A549 (cell line): ENCODE measurements at regions not wholly inside any gene's neighbourhood (a gene's known extent, or its start where the extent isn't known, plus 50 kb on each side); places are given as distances from the start of the nearest gene placed in this dataset.

Source experiments
- EHMT2 ChIP-seq: fragments of 200-600 bp; sonication (generic); IDR thresholded peaks from 2 replicates; pipeline ENCODE4 v1.6.1; 2016; ENCODE audit warnings: antibody characterized with exemption, low read depth, mild to moderate bottlenecking, moderate library complexity
- EP300 ChIP-seq, 2 experiments: fragments of >200 bp; sonication (Bioruptor Twin); formaldehyde crosslinking; IDR thresholded peaks; 2 replicates in 1 of 2; 3 replicates in 1 of 2; pipeline ENCODE4 v1.6.1; 2016 to 2017
- HEYL ChIP-seq: fragments of 250-450 bp; sonication (Bioruptor Pico); IDR thresholded peaks from 2 replicates; pipeline ENCODE4 v1.8.0; 2021; ENCODE audit warnings: mild to moderate bottlenecking, moderate library complexity
- MAFK ChIP-seq: fragments of 450-650 bp; IDR thresholded peaks from 2 replicates; pipeline ENCODE4 v1.6.1; 2014; ENCODE audit not compliant: partially characterized antibody
- PHF8 ChIP-seq: fragments of 200-600 bp; sonication (generic); IDR thresholded peaks from 2 replicates; pipeline ENCODE4 v1.6.1; 2016; ENCODE audit warnings: low read depth, mild to moderate bottlenecking, antibody characterized with exemption, moderate library complexity, borderline replicate concordance
- POLR2A ChIP-seq: IDR thresholded peaks from 2 replicates; pipeline ENCODE4 v1.6.1; 2012; ENCODE audit warnings: mild to moderate bottlenecking, low read length
- RNF2 ChIP-seq: fragments of 200-600 bp; sonication (generic); IDR thresholded peaks from 2 replicates; pipeline ENCODE4 v1.6.1; 2016; ENCODE audit warnings: low read depth, mild to moderate bottlenecking, antibody characterized with exemption, moderate library complexity, borderline replicate concordance
- SREBF2 ChIP-seq: fragments of 450-650 bp; IDR thresholded peaks from 2 replicates; pipeline ENCODE4 v1.6.1; 2014; ENCODE audit warnings: mild to moderate bottlenecking, moderate library complexity
- TP53 ChIP-seq: fragments of 250-450 bp; sonication (Bioruptor Pico); IDR thresholded peaks from 2 replicates; pipeline ENCODE4 v1.5.0; 2021; ENCODE audit warnings: mild to moderate bottlenecking, moderate library complexity
- TF ChIP-seq, protein P1 (sequence below): fragments of >200 bp; sonication (Bioruptor Twin); formaldehyde crosslinking; IDR thresholded peaks from 3 replicates; pipeline ENCODE4 v1.5.1; 2016
- TF ChIP-seq, protein P2 (sequence below): IDR thresholded peaks from 2 replicates; pipeline ENCODE4 v1.6.1; 2012; ENCODE audit warnings: low read depth, borderline replicate concordance
- TF ChIP-seq, protein P3 (sequence below): fragments of 200-600 bp; sonication (generic); IDR thresholded peaks from 2 replicates; pipeline ENCODE4 v1.6.1; 2016; ENCODE audit warnings: antibody characterized with exemption, mild to moderate bottlenecking, moderate library complexity
- TF ChIP-seq, protein P4 (sequence below): IDR thresholded peaks from 2 replicates; pipeline ENCODE4 v1.6.1; 2012
- TF ChIP-seq, protein P5 (sequence below): fragments of 450-650 bp; IDR thresholded peaks from 2 replicates; pipeline ENCODE4 v1.6.1; 2014; ENCODE audit warnings: antibody characterized with exemption

DNA sequence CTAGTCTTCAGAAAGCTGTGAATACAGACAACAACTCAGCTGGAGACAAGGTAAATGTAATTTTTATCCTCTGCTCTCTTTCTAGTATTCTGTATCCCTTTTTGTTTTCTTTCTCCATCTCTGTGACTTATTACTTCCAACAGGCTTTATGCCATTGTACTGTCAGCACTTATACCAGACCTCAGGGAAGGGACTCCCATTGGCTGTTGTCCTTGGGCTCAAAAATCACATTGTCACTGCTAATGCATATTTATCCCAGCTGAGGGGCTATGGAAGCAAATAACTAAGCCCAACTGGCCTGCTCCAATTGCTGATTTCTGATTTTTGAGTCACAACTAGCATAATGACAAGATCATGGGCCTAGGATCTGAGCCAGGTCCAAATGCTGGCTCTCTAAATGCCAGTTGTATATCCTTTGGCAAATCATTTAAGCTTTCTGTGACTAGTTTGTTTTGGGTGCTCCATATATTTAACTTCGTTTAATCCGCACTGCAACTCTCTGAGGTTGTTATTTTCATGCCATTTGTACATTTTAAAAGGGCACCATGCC is 395.1 kb upstream of the GNPDA2 start:
- TF ChIP-seq, protein P1, sequence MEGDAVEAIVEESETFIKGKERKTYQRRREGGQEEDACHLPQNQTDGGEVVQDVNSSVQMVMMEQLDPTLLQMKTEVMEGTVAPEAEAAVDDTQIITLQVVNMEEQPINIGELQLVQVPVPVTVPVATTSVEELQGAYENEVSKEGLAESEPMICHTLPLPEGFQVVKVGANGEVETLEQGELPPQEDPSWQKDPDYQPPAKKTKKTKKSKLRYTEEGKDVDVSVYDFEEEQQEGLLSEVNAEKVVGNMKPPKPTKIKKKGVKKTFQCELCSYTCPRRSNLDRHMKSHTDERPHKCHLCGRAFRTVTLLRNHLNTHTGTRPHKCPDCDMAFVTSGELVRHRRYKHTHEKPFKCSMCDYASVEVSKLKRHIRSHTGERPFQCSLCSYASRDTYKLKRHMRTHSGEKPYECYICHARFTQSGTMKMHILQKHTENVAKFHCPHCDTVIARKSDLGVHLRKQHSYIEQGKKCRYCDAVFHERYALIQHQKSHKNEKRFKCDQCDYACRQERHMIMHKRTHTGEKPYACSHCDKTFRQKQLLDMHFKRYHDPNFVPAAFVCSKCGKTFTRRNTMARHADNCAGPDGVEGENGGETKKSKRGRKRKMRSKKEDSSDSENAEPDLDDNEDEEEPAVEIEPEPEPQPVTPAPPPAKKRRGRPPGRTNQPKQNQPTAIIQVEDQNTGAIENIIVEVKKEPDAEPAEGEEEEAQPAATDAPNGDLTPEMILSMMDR, result no peak
- TF ChIP-seq EP300 (IDR thresholded peaks at IDR 0.05), result no peak
- TF ChIP-seq MAFK, result no peak
- no peak for TF ChIP-seq POLR2A
- no peak for TF ChIP-seq HEYL
- TF ChIP-seq, protein P2, sequence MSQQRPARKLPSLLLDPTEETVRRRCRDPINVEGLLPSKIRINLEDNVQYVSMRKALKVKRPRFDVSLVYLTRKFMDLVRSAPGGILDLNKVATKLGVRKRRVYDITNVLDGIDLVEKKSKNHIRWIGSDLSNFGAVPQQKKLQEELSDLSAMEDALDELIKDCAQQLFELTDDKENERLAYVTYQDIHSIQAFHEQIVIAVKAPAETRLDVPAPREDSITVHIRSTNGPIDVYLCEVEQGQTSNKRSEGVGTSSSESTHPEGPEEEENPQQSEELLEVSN, result no peak
- TF ChIP-seq, protein P3, sequence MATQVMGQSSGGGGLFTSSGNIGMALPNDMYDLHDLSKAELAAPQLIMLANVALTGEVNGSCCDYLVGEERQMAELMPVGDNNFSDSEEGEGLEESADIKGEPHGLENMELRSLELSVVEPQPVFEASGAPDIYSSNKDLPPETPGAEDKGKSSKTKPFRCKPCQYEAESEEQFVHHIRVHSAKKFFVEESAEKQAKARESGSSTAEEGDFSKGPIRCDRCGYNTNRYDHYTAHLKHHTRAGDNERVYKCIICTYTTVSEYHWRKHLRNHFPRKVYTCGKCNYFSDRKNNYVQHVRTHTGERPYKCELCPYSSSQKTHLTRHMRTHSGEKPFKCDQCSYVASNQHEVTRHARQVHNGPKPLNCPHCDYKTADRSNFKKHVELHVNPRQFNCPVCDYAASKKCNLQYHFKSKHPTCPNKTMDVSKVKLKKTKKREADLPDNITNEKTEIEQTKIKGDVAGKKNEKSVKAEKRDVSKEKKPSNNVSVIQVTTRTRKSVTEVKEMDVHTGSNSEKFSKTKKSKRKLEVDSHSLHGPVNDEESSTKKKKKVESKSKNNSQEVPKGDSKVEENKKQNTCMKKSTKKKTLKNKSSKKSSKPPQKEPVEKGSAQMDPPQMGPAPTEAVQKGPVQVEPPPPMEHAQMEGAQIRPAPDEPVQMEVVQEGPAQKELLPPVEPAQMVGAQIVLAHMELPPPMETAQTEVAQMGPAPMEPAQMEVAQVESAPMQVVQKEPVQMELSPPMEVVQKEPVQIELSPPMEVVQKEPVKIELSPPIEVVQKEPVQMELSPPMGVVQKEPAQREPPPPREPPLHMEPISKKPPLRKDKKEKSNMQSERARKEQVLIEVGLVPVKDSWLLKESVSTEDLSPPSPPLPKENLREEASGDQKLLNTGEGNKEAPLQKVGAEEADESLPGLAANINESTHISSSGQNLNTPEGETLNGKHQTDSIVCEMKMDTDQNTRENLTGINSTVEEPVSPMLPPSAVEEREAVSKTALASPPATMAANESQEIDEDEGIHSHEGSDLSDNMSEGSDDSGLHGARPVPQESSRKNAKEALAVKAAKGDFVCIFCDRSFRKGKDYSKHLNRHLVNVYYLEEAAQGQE, result no peak
- TF ChIP-seq EHMT2, result no peak
- no peak for TF ChIP-seq RNF2
- no peak for TF ChIP-seq TP53
- no peak for TF ChIP-seq SREBF2
- TF ChIP-seq PHF8, result no peak
- TF ChIP-seq, protein P4, sequence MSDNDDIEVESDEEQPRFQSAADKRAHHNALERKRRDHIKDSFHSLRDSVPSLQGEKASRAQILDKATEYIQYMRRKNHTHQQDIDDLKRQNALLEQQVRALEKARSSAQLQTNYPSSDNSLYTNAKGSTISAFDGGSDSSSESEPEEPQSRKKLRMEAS, result no peak
- TF ChIP-seq, protein P5, sequence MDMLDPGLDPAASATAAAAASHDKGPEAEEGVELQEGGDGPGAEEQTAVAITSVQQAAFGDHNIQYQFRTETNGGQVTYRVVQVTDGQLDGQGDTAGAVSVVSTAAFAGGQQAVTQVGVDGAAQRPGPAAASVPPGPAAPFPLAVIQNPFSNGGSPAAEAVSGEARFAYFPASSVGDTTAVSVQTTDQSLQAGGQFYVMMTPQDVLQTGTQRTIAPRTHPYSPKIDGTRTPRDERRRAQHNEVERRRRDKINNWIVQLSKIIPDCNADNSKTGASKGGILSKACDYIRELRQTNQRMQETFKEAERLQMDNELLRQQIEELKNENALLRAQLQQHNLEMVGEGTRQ, result no peak
